Heart right ventricle (tissue), 16 donors: ENCODE measurements at regions not wholly inside any gene's neighbourhood (a gene's known extent, or its start where the extent isn't known, plus 50 kb on each side); places are given as distances from the start of the nearest gene placed in this dataset.

Experiments used
- ATAC-seq, 8 donors: fragments of 200-7000 bp; cut with Tn5 transposase; one replicate each; pipeline ENCODE4 v1.9.1; 2020; ENCODE audit warnings: mild to moderate bottlenecking in 8 of 8, moderate library complexity in 8 of 8, moderate number of reproducible peaks in 1 of 8
- DNase-seq, 2 donors: peaks; one replicate each; pipeline ENCODE4 v3.0.0-alpha.2; 2020
- H3K27ac ChIP-seq, 10 donors: fragments of 200-600 bp; sonication (generic) in 2 of 10; one replicate each; pipeline versions ENCODE4 v1.5.0 to v1.8.0; 2020 to 2022; ENCODE audit warnings: mild to moderate bottlenecking in 3 of 10
- H3K27me3 ChIP-seq, 7 donors: fragments of 200-600 bp; one replicate each; pipeline ENCODE4 v1.8.0; 2021 to 2022; ENCODE audit warnings: mild to moderate bottlenecking in 2 of 7
- H3K36me3 ChIP-seq, 9 donors: fragments of 200-600 bp; sonication (generic) in 1 of 9; one replicate each; pipeline versions ENCODE4 v1.5.0 to v1.8.0; 2020 to 2022; ENCODE audit warnings: mild to moderate bottlenecking in 2 of 9
- H3K4me1 ChIP-seq, 9 donors: fragments of 200-600 bp; sonication (generic) in 1 of 9; one replicate each; pipeline versions ENCODE4 v1.5.0 to v1.8.0; 2020 to 2022; ENCODE audit warnings: mild to moderate bottlenecking in 4 of 9
- H3K4me3 ChIP-seq, 10 donors: fragments of 200-600 bp; sonication (generic) in 2 of 10; one replicate each; pipeline versions ENCODE4 v1.5.0 to v1.8.0; 2020 to 2022; ENCODE audit warnings: mild to moderate bottlenecking in 7 of 10, moderate library complexity in 2 of 10
- H3K9me3 ChIP-seq, 11 donors: fragments of 200-600 bp in 10 of 11; sonication (generic) in 2 of 11; one replicate each; pipeline versions ENCODE4 v1.5.0 to v1.8.0; 2013 to 2022; ENCODE audit warnings: mild to moderate bottlenecking in 2 of 11, control low read depth in 1 of 11, moderate library complexity in 1 of 11
- CTCF ChIP-seq, 9 donors: fragments of 200-600 bp; sonication (generic) in 2 of 9; IDR thresholded peaks; one replicate each; pipeline versions ENCODE4 v1.5.0 to v1.8.0; 2021 to 2022; ENCODE audit warnings: antibody characterized with exemption in 9 of 9, mild to moderate bottlenecking in 5 of 9, moderate library complexity in 1 of 9
- WGBS, 2 donors: extraction: QIAGEN DNeasy Blood & Tissue Kit; methylation state at CpG; one replicate each; pipeline ENCODE4 v1.1.7; 2013; ENCODE audit warnings: inconsistent platforms in 1 of 2; 5-methylcytosine and 5-hydroxymethylcytosine counted together
- intact Hi-C, 10 donors: fragments of 100-400 bp; cut with DNase I; formaldehyde crosslinking; loops; one replicate each; pipeline versions ENCODE4 v1.11.1 to v1.14.2; 2022
- donor health status: Arrhythmogenic right ventricular cardiomyopathy.
- donor health status: ischemic (EF 13 %, LVEDD 7.1; RV severe dilation, severe dysfunction).
- donor health status: healthy with polysubstance abuse.
- donor health status: DM: no; HTN: yes; CAD: no.
- donor health status: DM: no; HTN: no; CAD: no.
- donor health status: ischemic (EF 25% LVEDD 6.9; RV normal size, moderate dysfunction).
- donor health status: ischemic (EF 25% LVEDD 5.7; RV mildly dilated, moderate dysfunction).
- donor health status: healthy.
- donor health status: DM: yes; HTN: yes; CAD: no.
- donor health status: Ischemic cardiomyopathy.
- donor health status: ischemic (EF 35%, LVEDD 5.7; RV mildly dilated, moderate dysfunction).
- donor health status: nonischemic (EF 11% LVEDD 7.7; RV severe dilation, severe dysfunction).
- donor health status: DM: yes; HTN: yes; CAD: no.
- donor health status: PGD.
- donor health status: ischemic (EF 29% LVEDD 5.4; RV normal size, mild dysfunction).
- donor health status: nonischemic (EF 23%, LVEDD 6.1; RV moderate dilation, normal function).

GRCh38 chr2:167900435-167901114, 346.8 kb downstream of the STK39 start:
- H3K27me3 ChIP-seq: peaks cover 0 to 7% (median 0%) of the 10 kb centered on the region in 7 donors
- no peaks in the 10 kb centered on the region for H3K9me3 ChIP-seq
- no peak overlapping the region for H3K27ac ChIP-seq
- intact Hi-C loops: no loop called here
- TF ChIP-seq CTCF (IDR thresholded peaks at IDR 0.05): no peak
- H3K4me1 ChIP-seq: no peaks in the 10 kb centered on the region
- DNase-seq: no peak
- H3K4me3 ChIP-seq: no peak overlapping the region
- ATAC-seq: no peak
- no peaks in the 10 kb centered on the region for H3K36me3 ChIP-seq
- WGBS, 2 donors: 82% methylated on average over 3 of the region's 3 CpGs

- no peak overlapping the region for H3K27ac ChIP-seq
- ATAC-seq (no peak), DNase-seq (no peak)
- H3K36me3 ChIP-seq: no peaks in the 10 kb centered on the region
- H3K4me3 ChIP-seq: no peak overlapping the region
- no peaks in the 10 kb centered on the region for H3K4me1 ChIP-seq
- peaks cover 0 to 12% (median 0%) of the 10 kb centered on the region in 11 donors for H3K9me3 ChIP-seq
- intact Hi-C loops: no loop called here
- WGBS, 2 donors: 66 to 70% methylated on average over 3 of the region's 3 CpGs
- H3K27me3 ChIP-seq: peaks cover 0 to 7% (median 0%) of the 10 kb centered on the region in 7 donors
- no peak for TF ChIP-seq CTCF (IDR thresholded peaks at IDR 0.05)
Observed at GRCh38 chr2:167898340-167898739, 349.1 kb downstream of the STK39 start.

GRCh38 chr2:167891841-167892240, 355.6 kb downstream of the STK39 start:
- ATAC-seq: no peak
- peaks cover 0 to 35% (median 6%) of the 10 kb centered on the region in 11 donors for H3K9me3 ChIP-seq
- WGBS, 2 donors: 87 to 89% methylated on average over 5 of the region's 5 CpGs
- H3K4me1 ChIP-seq: no peaks in the 10 kb centered on the region
- no peak overlapping the region for H3K27ac ChIP-seq
- no peaks in the 10 kb centered on the region for H3K27me3 ChIP-seq
- intact Hi-C loops: no loop called here
- no peak for TF ChIP-seq CTCF (IDR thresholded peaks at IDR 0.05)
- DNase-seq: no peak
- no peaks in the 10 kb centered on the region for H3K36me3 ChIP-seq
- no peak overlapping the region for H3K4me3 ChIP-seq

- no peak for DNase-seq
- no peak for TF ChIP-seq CTCF (IDR thresholded peaks at IDR 0.05)
- WGBS, 2 donors: 75 to 83% methylated on average over 2 of the region's 2 CpGs
Observed at GRCh38 chr2:167890739-167891138, 356.7 kb downstream of the STK39 start.

More at GRCh38 chr2:167890739-167891138, 356.7 kb downstream of the STK39 start:
- no peaks in the 10 kb centered on the region for H3K36me3 ChIP-seq
- H3K27me3 ChIP-seq: no peaks in the 10 kb centered on the region
- intact Hi-C loops: no loop called here
- no peak for ATAC-seq
- H3K4me3 ChIP-seq: no peak overlapping the region
- peaks cover 0 to 41% (median 6%) of the 10 kb centered on the region in 11 donors for H3K9me3 ChIP-seq
- H3K27ac ChIP-seq: no peak overlapping the region
- H3K4me1 ChIP-seq: no peaks in the 10 kb centered on the region
